ENCODE measurements at regions not wholly inside any gene's neighbourhood (a gene's known extent, or its start where the extent isn't known, plus 50 kb on each side); places are given as distances from the start of the nearest gene placed in this dataset.

DNA sequence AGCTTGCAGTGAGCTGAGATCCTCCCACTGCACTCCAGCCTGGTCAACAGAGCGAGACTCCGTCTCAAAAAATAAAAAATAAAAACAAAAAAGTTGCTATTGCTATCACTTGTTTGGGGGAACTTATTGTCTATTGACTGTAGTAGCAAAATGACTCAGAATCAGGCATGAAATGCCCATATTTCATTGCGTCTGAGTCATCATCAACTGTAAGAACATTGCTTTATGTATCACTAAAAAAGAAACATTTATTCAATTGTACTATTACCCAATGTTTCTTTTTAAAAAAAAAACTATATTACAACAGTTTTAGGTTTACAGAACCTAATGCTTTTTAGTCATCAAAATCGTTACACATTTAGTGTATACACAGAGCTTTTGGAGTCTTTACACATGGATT, 91.0 kb upstream of the FMN2 start:
- DNase-seq = no peak

GRCh38 chr1:240001177-240001740, 90.4 kb upstream of the FMN2 start:
- DNase-seq = no peak

DNA sequence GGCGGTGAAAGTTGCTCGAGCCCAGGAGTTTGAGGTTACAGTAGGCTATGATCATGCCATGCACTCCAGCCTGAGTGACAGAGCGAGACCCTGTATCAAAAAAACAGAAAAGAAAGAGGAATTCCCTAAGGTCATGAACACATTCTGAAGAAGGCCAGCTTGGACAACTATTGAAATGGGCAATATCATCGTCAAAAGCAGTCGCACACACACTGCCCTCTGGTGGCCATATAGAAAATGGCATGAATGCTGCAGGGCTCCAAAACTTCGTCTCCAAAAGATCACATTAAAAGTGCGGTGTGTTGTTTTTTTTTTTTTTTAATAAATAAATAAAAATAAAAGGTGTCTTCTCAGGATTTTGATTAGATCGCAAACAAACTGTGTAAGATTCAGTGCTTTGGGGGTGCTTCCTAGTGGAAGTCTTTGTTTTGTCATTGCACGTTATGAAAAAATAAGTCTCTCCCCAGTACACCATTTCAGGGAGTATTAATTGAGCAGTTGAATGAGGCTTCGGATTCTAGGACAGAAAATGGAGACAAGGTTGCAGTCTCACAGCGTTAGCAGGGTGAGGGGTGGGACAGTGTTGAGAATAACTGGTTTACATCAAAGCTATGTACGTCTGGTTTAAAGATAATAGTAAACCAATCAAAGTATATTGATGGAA, 87.5 kb upstream of the FMN2 start:
- no peak for DNase-seq

DNA sequence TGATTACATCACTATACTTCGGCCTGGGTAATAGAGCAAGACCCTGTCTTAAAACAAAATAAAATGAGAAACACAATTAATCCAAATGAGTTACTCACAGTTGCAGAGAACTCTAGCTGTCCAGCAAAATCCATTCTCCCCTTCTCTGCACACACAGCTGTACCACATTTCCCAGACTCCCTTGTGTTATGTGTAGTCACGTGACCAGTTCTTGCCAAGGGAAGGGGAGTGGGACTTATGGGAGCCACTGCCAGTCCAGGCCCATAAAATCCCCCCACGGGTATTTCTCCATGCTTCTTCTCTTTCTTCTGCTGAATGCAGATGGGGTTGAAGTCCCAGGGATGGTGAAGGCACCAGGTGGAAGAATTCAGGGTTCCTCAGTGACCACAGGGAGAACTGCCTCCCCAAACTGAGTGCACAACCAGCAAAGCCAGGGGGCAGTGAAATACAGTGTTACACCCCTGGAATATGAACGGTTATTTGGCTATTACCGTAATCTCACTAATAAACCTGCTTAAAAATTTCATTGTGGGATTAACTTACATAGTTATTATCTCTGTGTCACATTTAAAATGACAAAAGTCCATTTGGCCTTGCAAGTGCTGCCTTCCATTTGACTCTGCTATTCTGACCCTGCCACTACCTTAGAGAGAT, 85.6 kb upstream of the FMN2 start:
- no peak for DNase-seq

DNA sequence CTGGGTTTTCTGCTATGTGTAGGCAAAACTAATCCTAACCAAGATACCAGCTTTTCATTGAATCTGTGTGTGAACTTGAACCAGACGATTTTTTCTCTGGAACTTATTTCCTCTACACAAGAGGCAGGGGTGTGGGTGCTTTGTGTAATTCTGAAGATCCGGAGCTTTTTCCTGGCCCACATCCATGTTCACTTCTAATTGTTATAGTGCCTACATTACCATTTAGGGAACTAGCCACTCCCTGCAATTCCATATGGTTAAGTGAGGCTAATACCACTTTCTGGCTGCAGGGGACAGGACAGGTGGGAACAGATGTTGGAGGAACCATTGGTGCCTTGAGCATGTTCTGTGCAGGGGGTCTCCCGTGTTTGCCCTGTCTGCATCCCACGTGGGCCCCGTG, 83.4 kb upstream of the FMN2 start:
- DNase-seq = no peak

DNA sequence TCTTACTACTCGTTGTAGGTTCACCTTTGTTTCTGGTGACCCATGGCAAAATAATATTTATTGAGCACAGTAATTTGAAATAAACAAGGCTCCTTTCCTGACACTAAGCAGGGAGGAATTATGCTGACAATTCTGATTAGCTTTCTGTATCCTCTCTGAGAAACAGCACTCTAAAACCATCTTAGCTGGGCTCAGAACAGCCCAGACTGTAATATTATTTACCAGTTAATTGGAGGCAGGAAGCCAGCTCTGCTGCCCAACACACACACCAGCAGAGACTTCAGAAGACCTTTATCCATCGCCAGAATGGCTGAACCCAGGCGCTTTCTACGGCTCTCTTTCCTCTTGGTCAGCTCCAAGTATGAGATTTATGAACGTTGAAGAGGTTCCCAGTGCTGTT, 77.6 kb upstream of the FMN2 start:
- DNase-seq = no peak

DNA sequence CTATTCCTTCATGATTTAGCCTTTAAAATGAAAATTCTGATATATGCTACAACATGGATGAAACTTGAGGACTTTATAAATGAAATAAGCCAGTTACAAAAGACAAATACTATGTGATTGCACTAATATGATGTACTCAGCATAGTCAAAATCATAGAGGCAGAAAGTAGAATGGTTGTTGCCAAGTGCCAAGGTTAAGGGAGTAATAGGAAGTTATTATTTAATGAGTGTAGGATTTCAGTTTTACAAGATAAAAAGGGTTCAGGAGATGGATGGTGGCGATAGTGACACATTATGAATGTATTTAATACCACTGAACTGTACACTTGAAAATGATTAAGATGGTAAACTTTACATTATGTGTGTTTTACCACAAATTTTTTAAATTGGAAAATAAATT, 73.1 kb upstream of the FMN2 start:
- no peak for DNase-seq

DNA sequence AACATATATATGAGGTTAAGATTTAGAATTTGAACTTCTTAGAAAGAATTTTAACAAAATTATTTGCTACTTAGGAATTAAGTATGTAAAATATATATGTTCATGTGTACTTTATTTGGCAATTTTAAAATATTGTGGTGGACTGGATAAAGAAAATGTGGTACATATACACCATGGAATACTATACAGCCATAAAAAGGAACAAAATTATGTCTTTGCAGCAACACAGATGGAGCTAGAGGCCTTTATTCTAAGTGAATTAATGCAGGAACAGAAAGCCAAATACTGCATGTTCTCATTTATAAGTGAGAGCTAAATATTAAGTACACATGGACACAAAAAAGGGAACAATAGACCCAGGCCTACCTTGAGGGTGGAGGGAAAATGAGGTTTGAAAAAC, 72.2 kb upstream of the FMN2 start:
- DNase-seq = no peak

DNA sequence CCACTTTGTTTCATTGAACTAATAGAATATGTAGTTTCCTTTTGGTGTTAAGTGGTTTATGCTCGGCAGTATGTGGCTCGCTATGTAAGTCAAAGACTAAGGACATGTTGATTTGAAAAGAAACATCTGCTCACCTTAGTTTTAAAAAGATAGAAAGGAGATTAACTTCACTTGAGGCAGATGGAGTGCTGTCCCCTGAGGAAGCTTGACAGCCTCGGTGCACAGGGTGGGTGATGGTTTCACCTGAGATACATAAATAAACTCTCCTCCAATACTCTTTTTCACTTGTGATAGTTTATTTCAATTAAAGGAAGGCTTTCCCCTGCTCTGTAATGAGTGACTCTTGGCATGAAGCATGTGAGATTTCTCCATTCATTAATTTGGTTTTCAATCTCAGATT, 70.8 kb upstream of the FMN2 start:
- no peak for DNase-seq

DNA sequence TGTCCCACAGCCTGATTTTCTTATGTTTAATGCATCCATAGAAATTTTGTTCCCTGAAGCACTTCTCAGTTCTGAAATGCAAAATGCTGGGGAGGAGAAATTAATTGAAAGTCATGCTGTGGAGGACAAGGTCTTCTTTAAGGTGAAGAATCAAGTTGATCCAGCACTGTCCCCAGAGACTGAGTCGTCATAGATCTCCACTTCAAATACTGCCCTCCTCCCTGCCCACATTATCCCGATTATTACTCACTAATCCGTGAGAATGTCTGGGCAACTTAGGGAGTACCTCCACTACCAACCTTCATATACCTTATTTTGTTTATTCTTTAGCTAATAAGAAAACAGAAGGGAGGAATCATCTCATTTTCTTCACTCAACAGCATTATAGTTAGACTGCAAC, 70.0 kb upstream of the FMN2 start:
- no peak for DNase-seq

GRCh38 chr1:240027059-240027462, 64.6 kb upstream of the FMN2 start:
- peak; percentile 61 for DNase-seq

GRCh38 chr1:240029418-240029817, 62.3 kb upstream of the FMN2 start:
- no peak for DNase-seq

DNA sequence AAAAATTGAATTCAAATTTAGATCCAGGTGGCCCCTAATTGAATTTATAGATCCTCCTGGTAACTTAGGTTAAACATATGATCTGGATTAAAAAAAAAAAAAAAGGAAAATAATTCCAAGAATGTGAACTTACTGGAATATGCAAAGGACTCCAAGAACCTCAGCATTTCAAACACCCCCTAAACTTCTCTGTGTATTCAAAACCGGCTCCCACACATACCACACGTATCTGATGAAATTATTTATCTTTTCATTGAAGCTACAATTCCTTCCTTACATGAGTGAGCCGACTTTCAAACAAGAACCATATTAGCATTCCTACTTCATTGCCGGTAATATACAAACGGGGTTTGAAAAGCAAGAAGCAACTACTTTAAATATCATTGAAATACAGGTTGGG, 61.4 kb upstream of the FMN2 start:
- DNase-seq = no peak

GRCh38 chr1:240031009-240031408, 60.7 kb upstream of the FMN2 start:
- no peak for DNase-seq

DNA sequence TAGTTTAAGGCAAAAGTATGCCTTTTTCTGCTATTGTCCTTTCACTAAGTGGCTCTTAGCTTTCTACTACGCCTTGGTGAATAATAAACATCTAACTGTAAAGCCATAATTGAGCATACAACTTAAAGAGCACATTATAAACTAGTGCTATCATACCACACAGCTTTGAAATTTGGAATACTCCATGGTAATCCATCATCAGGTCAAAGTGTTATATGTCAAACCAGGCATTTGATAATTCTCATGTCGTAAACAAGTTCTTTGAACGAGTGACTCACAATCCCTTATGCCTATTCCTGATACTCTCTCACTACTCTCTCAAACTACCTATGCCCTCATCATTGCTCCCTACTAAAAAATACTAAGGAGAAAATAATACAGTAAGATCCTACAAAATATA, 60.3 kb upstream of the FMN2 start:
- DNase-seq = no peak

DNA sequence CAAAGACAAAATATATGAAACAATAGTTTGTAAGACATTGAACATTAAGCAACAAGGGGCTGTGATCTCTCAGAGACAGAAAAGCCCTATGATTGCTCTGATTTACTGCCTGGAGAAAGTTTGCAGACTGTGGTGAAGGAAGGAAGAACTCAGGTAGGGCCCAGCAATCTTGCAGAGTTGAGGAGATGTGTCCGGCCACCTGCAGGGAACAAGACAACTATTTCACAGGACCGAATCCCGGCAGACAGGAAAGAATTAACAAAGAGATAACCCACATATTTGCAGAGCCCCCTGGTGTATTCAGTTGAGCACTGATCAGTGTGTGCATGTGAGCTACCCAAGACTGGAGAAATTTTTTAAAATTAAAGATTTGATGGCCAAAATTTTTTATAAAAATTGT, 58.3 kb upstream of the FMN2 start:
- no peak for DNase-seq

- DNase-seq = no peak
These were observed 55.2 kb upstream of the FMN2 start for GRCh38 chr1:240036526-240036925.
